GM12878 (cell line): ENCODE measurements at regions not wholly inside any gene's neighbourhood (a gene's known extent, or its start where the extent isn't known, plus 50 kb on each side); places are given as distances from the start of the nearest gene placed in this dataset.

Experiments
- GABPA ChIP-seq: IDR thresholded peaks from 2 replicates; pipeline ENCODE4 v1.6.1; 2014; ENCODE audit warnings: antibody characterized with exemption, low read depth, mild to moderate bottlenecking, inconsistent platforms
- TF ChIP-seq, protein P1 (sequence below), 3 experiments: IDR thresholded peaks in 2 of 3; conservative IDR thresholded peaks in 1 of 3; 2 replicates each; pipeline ENCODE4 v1.5.1; 2011; ENCODE audit warnings: low read depth in 3 of 3, low read length in 3 of 3, mild to moderate bottlenecking in 3 of 3, control low read depth in 2 of 3, moderate library complexity in 2 of 3, inconsistent platforms in 1 of 3, mixed read lengths in 1 of 3; ENCODE audit not compliant: control insufficient read depth in 2 of 3, insufficient read depth in 1 of 3; ENCODE audit errors: extremely low read depth in 1 of 3

DNA sequence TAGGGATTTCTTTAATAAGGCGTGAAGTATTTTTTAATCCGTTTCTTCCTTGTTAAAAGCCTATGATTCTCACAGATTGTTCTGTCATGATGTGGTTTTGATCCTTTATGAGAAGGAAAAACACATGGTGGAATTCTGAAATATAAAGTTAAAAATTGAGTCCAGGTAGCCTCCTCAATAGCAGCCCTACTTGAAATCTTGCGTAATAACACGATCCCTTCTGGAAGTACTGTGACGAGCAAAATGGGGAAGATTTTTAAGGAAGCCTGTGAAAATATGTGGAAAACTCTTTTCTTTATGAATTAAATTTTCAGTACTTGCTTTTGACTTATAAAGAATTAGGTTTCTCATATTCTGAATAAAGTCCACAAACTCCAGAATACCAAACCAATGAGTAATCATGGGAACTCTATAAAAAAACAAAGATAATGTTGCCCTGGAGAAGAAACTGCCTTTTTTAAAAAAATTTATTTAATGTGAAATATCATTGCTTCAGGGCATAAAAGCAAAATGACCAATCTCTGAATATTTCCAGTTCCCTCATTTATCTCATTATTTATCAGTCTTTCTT lies 476.4 kb upstream of the ZEB2 start:
- TF ChIP-seq, protein P1, sequence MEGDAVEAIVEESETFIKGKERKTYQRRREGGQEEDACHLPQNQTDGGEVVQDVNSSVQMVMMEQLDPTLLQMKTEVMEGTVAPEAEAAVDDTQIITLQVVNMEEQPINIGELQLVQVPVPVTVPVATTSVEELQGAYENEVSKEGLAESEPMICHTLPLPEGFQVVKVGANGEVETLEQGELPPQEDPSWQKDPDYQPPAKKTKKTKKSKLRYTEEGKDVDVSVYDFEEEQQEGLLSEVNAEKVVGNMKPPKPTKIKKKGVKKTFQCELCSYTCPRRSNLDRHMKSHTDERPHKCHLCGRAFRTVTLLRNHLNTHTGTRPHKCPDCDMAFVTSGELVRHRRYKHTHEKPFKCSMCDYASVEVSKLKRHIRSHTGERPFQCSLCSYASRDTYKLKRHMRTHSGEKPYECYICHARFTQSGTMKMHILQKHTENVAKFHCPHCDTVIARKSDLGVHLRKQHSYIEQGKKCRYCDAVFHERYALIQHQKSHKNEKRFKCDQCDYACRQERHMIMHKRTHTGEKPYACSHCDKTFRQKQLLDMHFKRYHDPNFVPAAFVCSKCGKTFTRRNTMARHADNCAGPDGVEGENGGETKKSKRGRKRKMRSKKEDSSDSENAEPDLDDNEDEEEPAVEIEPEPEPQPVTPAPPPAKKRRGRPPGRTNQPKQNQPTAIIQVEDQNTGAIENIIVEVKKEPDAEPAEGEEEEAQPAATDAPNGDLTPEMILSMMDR (IDR thresholded peaks at IDR 0.05 in 2 of 3, conservative IDR thresholded peaks at IDR 0.05 in 1 of 3; ENCODE audit: control insufficient read depth in 2 of 3, extremely low read depth in 1 of 3, insufficient read depth in 1 of 3, low read depth in 3 of 3, low read length in 3 of 3): no peak
- TF ChIP-seq GABPA: no peak
